ENCODE measurements at regions not wholly inside any gene's neighbourhood (a gene's known extent, or its start where the extent isn't known, plus 50 kb on each side); places are given as distances from the start of the nearest gene placed in this dataset.
"Not testable (repeated sequence)": the region's sequence is repeated elsewhere in the genome, so short reads cannot be mapped to it uniquely, and the experiment has no call there.

DNA sequence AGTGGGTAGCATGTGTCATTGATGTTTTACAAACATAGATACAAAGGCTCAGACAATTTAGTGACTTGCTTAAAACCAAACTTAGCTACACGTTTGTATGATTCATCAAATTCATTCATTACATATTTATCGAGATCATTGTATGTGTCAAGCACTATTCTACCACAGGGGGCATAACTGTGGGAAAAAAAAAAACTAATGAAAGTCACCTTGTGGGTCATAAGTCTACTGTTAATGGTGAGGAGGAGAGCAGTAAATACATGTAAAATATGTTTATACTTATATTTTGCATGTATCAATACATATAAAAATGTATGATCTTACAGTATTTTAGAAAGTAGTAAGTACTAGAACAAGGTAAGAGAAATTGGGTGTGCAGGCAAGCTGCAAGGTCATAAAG is 933.8 kb downstream of the IPMK start:
- Histone ChIP-seq H3K9me3 (ENCODE audit: control insufficient read depth, low read depth, low read length) (no peaks in the 10 kb centered on the region), H3K4me3 (ENCODE audit: control insufficient read depth in 2 of 3, extremely low read depth in 1 of 3, insufficient read depth in 2 of 3, low read depth in 1 of 3, low read length in 3 of 3) (no peak overlapping the region), H3K9ac (ENCODE audit: control insufficient read depth, extremely low read depth, insufficient read depth, low read length) (no peak overlapping the region), H4K20me1 (ENCODE audit: control insufficient read depth, extremely low read depth, insufficient read depth, low read length) (no peaks in the 10 kb centered on the region), H3K9me1 (ENCODE audit: control insufficient read depth, extremely low read depth, insufficient read depth, low read length) (no peaks in the 10 kb centered on the region), H3K4me2 (ENCODE audit: control insufficient read depth, extremely low read depth, insufficient read depth, low read depth, low read length) (no peak overlapping the region), H3K4me1 (ENCODE audit: control insufficient read depth, extremely low read depth, insufficient read depth, low read length) (no peaks in the 10 kb centered on the region), H3K27me3 (ENCODE audit: control insufficient read depth, extremely low read depth, insufficient read depth, low read length) (no peaks in the 10 kb centered on the region), H3K36me3 (ENCODE audit: control insufficient read depth in 2 of 2, extremely low read depth in 1 of 2, insufficient read depth in 2 of 2, low read length in 2 of 2) (no peaks in the 10 kb centered on the region), H2AFZ (ENCODE audit: control insufficient read depth, low read length) (no peak overlapping the region), H3K79me2 (ENCODE audit: control insufficient read depth, insufficient read depth, low read length) (no peaks in the 10 kb centered on the region), H3K27ac (ENCODE audit: control insufficient read depth, insufficient read depth, low read length) (no peak overlapping the region)
- dilution Hi-C loops (cut with MboI; ENCODE audit: extremely low pct_ligation_motif_present, low sequenced_read_pairs) = no loop called here
- no peak for FAIRE-seq
- TF ChIP-seq EZH2 (IDR thresholded peaks at IDR 0.05; ENCODE audit: low read length) (no peak), CTCF (optimal IDR thresholded peaks at IDR 0.05 in 1 of 3, IDR thresholded peaks at IDR 0.05 in 1 of 3, conservative IDR thresholded peaks at IDR 0.05 in 1 of 3; ENCODE audit: extremely low read depth in 1 of 3, insufficient read depth in 2 of 3, low read length in 3 of 3) (no peak)
- no peak for DNase-seq (ENCODE audit: low read depth, low spot score)

DNA sequence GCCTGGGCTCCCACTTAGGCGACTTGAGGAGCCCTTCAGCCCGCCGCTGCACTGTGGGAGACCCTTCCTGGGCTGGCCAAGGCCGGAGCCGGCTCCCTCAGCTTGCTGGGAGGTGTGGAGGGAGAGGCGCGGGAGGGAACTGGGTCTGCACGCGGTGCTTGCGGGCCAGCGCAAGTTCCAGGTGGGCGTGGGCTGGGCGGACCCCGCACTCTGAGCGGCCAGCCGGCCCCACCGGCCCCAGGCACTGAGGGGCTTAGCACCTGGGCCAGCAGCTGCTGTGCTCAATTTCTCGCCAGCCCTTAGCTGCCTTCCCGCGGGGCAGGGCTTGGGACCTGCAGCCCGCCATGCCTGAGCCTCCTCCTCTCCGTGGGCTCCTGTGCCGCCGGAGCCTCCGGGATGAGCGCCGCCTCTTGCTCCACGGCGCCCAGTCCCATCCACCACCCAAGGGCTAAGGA is 946.3 kb downstream of the IPMK start:
- H3K27ac ChIP-seq (ENCODE audit: control insufficient read depth, insufficient read depth, low read length); H3K4me1 ChIP-seq (ENCODE audit: control insufficient read depth, extremely low read depth, insufficient read depth, low read length); H3K9ac ChIP-seq (ENCODE audit: control insufficient read depth, extremely low read depth, insufficient read depth, low read length); FAIRE-seq; H3K36me3 ChIP-seq (ENCODE audit: control insufficient read depth in 2 of 2, extremely low read depth in 1 of 2, insufficient read depth in 2 of 2, low read length in 2 of 2); H3K27me3 ChIP-seq (ENCODE audit: control insufficient read depth, extremely low read depth, insufficient read depth, low read length); H3K79me2 ChIP-seq (ENCODE audit: control insufficient read depth, insufficient read depth, low read length); H4K20me1 ChIP-seq (ENCODE audit: control insufficient read depth, extremely low read depth, insufficient read depth, low read length); DNase-seq (ENCODE audit: low read depth, low spot score); H3K4me3 ChIP-seq (ENCODE audit: control insufficient read depth in 2 of 3, extremely low read depth in 1 of 3, insufficient read depth in 2 of 3, low read depth in 1 of 3, low read length in 3 of 3); H3K4me2 ChIP-seq (ENCODE audit: control insufficient read depth, extremely low read depth, insufficient read depth, low read depth, low read length); H2AFZ ChIP-seq (ENCODE audit: control insufficient read depth, low read length); H3K9me1 ChIP-seq (ENCODE audit: control insufficient read depth, extremely low read depth, insufficient read depth, low read length); H3K9me3 ChIP-seq (ENCODE audit: control insufficient read depth, low read depth, low read length); dilution Hi-C loops (cut with MboI; ENCODE audit: extremely low pct_ligation_motif_present, low sequenced_read_pairs): not testable (repeated sequence)

GRCh38 chr10:57320416-57320815 is 947.3 kb downstream of the IPMK start:
- Histone ChIP-seq H3K79me2 (ENCODE audit: control insufficient read depth, insufficient read depth, low read length) (no peaks in the 10 kb centered on the region), H3K9me1 (ENCODE audit: control insufficient read depth, extremely low read depth, insufficient read depth, low read length) (no peaks in the 10 kb centered on the region), H3K4me3 (ENCODE audit: control insufficient read depth in 2 of 3, extremely low read depth in 1 of 3, insufficient read depth in 2 of 3, low read depth in 1 of 3, low read length in 3 of 3) (no peak overlapping the region), H3K36me3 (ENCODE audit: control insufficient read depth in 2 of 2, extremely low read depth in 1 of 2, insufficient read depth in 2 of 2, low read length in 2 of 2) (no peaks in the 10 kb centered on the region), H3K9me3 (ENCODE audit: control insufficient read depth, low read depth, low read length) (no peaks in the 10 kb centered on the region), H3K27ac (ENCODE audit: control insufficient read depth, insufficient read depth, low read length) (no peak overlapping the region), H3K9ac (ENCODE audit: control insufficient read depth, extremely low read depth, insufficient read depth, low read length) (no peak overlapping the region), H4K20me1 (ENCODE audit: control insufficient read depth, extremely low read depth, insufficient read depth, low read length) (no peaks in the 10 kb centered on the region), H3K4me2 (ENCODE audit: control insufficient read depth, extremely low read depth, insufficient read depth, low read depth, low read length) (no peak overlapping the region), H3K27me3 (ENCODE audit: control insufficient read depth, extremely low read depth, insufficient read depth, low read length) (no peaks in the 10 kb centered on the region), H2AFZ (ENCODE audit: control insufficient read depth, low read length) (no peak overlapping the region), H3K4me1 (ENCODE audit: control insufficient read depth, extremely low read depth, insufficient read depth, low read length) (no peaks in the 10 kb centered on the region)
- no peak for DNase-seq (ENCODE audit: low read depth, low spot score)
- TF ChIP-seq EZH2 (IDR thresholded peaks at IDR 0.05; ENCODE audit: low read length) = no peak
- no peak for TF ChIP-seq CTCF (optimal IDR thresholded peaks at IDR 0.05 in 1 of 3, IDR thresholded peaks at IDR 0.05 in 1 of 3, conservative IDR thresholded peaks at IDR 0.05 in 1 of 3; ENCODE audit: extremely low read depth in 1 of 3, insufficient read depth in 2 of 3, low read length in 3 of 3)
- dilution Hi-C loops (cut with MboI; ENCODE audit: extremely low pct_ligation_motif_present, low sequenced_read_pairs) = no loop called here
- no peak for FAIRE-seq

All from keratinocyte (primary cell).